OCI-LY7 (cell line): ENCODE measurements at regions not wholly inside any gene's neighbourhood (a gene's known extent, or its start where the extent isn't known, plus 50 kb on each side); places are given as distances from the start of the nearest gene placed in this dataset.

Experiments
- BruUV-seq: library from RNA; stranded (reverse); fragments of 400-500 nt; replicated peaks from 2 replicates; lab custom pipeline; 2021; lab: Mats Ljungman, UMichigan
- CTCF ChIA-PET: fragments of 300-600 bp; sonication (Branson Sonifier 250); formaldehyde crosslinking; loops from one replicate; lab custom pipeline; 2022; ENCODE audit warnings: antibody characterized with exemption; ENCODE audit not compliant: unreplicated experiment; lab: Charles Lee
- POLR2A ChIA-PET: fragments of 300-600 bp; sonication (Branson Sonifier 250); formaldehyde crosslinking; loops from one replicate; lab custom pipeline; 2022; ENCODE audit warnings: antibody characterized with exemption; lab: Charles Lee
- DNase-seq: peaks from one replicate; pipeline ENCODE4 v3.0.0-alpha.2; 2015; ENCODE audit warnings: low spot score
- H2AFZ ChIP-seq: fragments of 200-600 bp; sonication (generic), shearing (Covaris generic); 2 replicates; pipeline ENCODE4 v1.6.1; 2014; ENCODE audit warnings: mild to moderate bottlenecking, antibody characterized with exemption, low read length, moderate library complexity
- H3K27ac ChIP-seq: fragments of 200-600 bp; sonication (generic); 2 replicates; pipeline ENCODE4 v1.5.1; 2014; ENCODE audit warnings: mixed run types, low read depth, mild to moderate bottlenecking, moderate library complexity, low read length, inconsistent platforms; ENCODE audit not compliant: poor library complexity, severe bottlenecking
- H3K36me3 ChIP-seq: fragments of 200-600 bp; sonication (generic); 2 replicates; pipeline ENCODE4 v1.6.1; 2014; ENCODE audit warnings: mild to moderate bottlenecking, antibody characterized with exemption, low read length, moderate library complexity, mixed read lengths; ENCODE audit not compliant: insufficient read depth
- H3K4me1 ChIP-seq: fragments of 200-600 bp; sonication (generic); 2 replicates; pipeline ENCODE4 v1.5.1; 2014; ENCODE audit warnings: mild to moderate bottlenecking, low read length; ENCODE audit not compliant: insufficient read depth, poor library complexity, severe bottlenecking
- H3K4me2 ChIP-seq: fragments of 200-600 bp; sonication (generic); 2 replicates; pipeline ENCODE4 v1.6.1; 2014; ENCODE audit warnings: mild to moderate bottlenecking, low read length
- H3K4me3 ChIP-seq: fragments of 200-600 bp; sonication (generic); 2 replicates; pipeline ENCODE4 v1.5.1; 2014; ENCODE audit warnings: mild to moderate bottlenecking, low read depth, low read length; ENCODE audit not compliant: poor library complexity, severe bottlenecking
- H3K79me2 ChIP-seq: fragments of 200-600 bp; sonication (generic); 2 replicates; pipeline ENCODE4 v1.6.1; 2016; ENCODE audit warnings: low read depth, mild to moderate bottlenecking, low read length, moderate library complexity, mixed read lengths; ENCODE audit not compliant: insufficient read depth
- H3K9me2 ChIP-seq: fragments of 200-600 bp; sonication (generic); 2 replicates; pipeline ENCODE4 v1.6.1; 2016; ENCODE audit warnings: mild to moderate bottlenecking, low read length, mixed read lengths; ENCODE audit not compliant: insufficient read depth
- H3K9me3 ChIP-seq: fragments of 200-600 bp; sonication (generic); 2 replicates; pipeline ENCODE4 v1.6.1; 2014; ENCODE audit warnings: mild to moderate bottlenecking, mixed run types, low read length, mixed read lengths
- H4K20me1 ChIP-seq: fragments of 200-600 bp; sonication (generic); 2 replicates; pipeline ENCODE4 v1.6.1; 2014; ENCODE audit warnings: mild to moderate bottlenecking, antibody characterized with exemption, low read length, moderate library complexity, mixed read lengths; ENCODE audit not compliant: insufficient read depth
- CTCF ChIP-seq: fragments of 200-600 bp; sonication (generic); conservative IDR thresholded peaks from 2 replicates; pipeline ENCODE4 v1.5.1; 2014; ENCODE audit warnings: mild to moderate bottlenecking, antibody characterized with exemption, low read length, moderate library complexity, mixed read lengths
- EZH2phosphoT487 ChIP-seq: fragments of 200-600 bp; sonication (generic); IDR thresholded peaks from 2 replicates; pipeline ENCODE4 v1.6.1; 2018; ENCODE audit warnings: low read depth, borderline replicate concordance, mild to moderate bottlenecking, mixed run types, antibody characterized with exemption, low read length, moderate library complexity, mixed read lengths
- intact Hi-C: fragments of 100-400 bp; cut with micrococcal nuclease; formaldehyde crosslinking; loops from one replicate; pipeline ENCODE4 v1.10.0; 2022; ENCODE audit not compliant: unreplicated experiment

GRCh38 chr18:25843791-25844190 is 246.6 kb downstream of the SS18 start:
- CTCF ChIA-PET, result no interaction called here
- Histone ChIP-seq H3K9me3 (no peaks in the 10 kb centered on the region), H3K27ac (no peak overlapping the region), H3K79me2 (no peaks in the 10 kb centered on the region), H3K4me3 (no peak overlapping the region), H3K4me2 (0 out of 2 replicates have a peak overlapping the region, but pooled peaks have one; percentile 5), H4K20me1 (no peaks in the 10 kb centered on the region), H2AFZ (peak overlapping the region; percentile 84), H3K9me2 (no peaks in the 10 kb centered on the region), H3K4me1 (peaks cover 21% of the 10 kb centered on the region), H3K36me3 (no peaks in the 10 kb centered on the region)
- TF ChIP-seq EZH2phosphoT487 (no peak), CTCF (no peak)
- intact Hi-C loops, result no loop called here
- BruUV-seq, result no TSS peak
- POLR2A ChIA-PET, result interaction anchor here (0.6 to 1.4 kb wide), 2 partner anchors 15 to 152 kb away, joined by 3 read pairs; no protein-coding TSS in a partner anchor
- DNase-seq, result peak; percentile 12

DNA sequence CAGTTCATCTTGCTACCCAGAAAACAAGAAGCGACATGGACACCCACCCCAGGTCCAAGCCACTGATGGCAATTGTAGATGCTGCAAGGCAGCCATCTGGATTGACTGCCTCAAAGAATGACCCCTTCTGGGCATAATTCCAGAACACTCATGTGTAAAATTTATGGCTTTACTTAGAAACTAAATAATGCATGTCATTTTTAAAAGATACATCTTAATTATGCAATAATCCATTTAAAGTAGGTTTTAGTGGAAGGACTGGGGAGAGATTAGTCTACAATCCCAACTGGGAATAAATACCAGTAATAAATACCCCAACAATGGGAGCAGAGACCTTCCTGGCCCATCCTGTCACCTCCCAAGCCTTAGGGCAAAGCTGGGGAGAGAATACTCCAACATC is 247.7 kb downstream of the SS18 start:
- H3K4me3 ChIP-seq, result no peak overlapping the region
- H3K27ac ChIP-seq, result no peak overlapping the region
- no peaks in the 10 kb centered on the region for H3K9me2 ChIP-seq
- H3K79me2 ChIP-seq, result no peaks in the 10 kb centered on the region
- ChIA-PET CTCF (no interaction called here), POLR2A (interaction anchor here (0.6 kb wide), 1 partner anchor 49 kb away, joined by 3 read pairs; no protein-coding TSS in a partner anchor)
- intact Hi-C loops, result no loop called here
- BruUV-seq, result no TSS peak
- no peak for DNase-seq
- peaks cover 33% of the 10 kb centered on the region for H3K4me1 ChIP-seq
- H2AFZ ChIP-seq, result no peak overlapping the region
- H4K20me1 ChIP-seq, result no peaks in the 10 kb centered on the region
- H3K4me2 ChIP-seq, result no peak overlapping the region
- TF ChIP-seq CTCF, result no peak
- TF ChIP-seq EZH2phosphoT487, result no peak
- no peaks in the 10 kb centered on the region for H3K9me3 ChIP-seq
- no peaks in the 10 kb centered on the region for H3K36me3 ChIP-seq

DNA sequence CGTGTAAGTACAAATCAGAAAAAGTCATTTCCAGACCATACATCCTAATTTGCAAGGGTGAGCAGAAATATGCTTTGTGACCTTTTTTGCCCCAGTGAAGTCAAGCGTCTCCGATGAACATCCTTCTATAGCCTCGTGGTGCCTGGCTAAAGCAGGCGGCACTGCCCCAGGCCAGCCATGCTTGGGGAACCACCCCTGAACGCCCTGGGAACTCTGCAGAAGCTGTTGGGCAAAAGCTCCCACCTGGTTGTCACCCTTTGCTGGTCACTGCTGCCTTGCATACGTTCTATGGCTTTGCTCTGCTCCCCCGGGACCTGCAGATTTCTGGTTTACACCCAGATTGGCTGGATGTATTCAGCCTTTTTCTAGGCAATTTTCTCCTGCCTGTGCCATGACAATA is 256.4 kb downstream of the SS18 start:
- DNase-seq, result peak; percentile 80
- intact Hi-C loops, result loop anchor here (5.0 to 10.0 kb wide), 2 partner anchors 379 to 957 kb away; no protein-coding TSS in a partner anchor
- POLR2A ChIA-PET, result interaction anchor here (0.6 to 1.0 kb wide), 2 partner anchors 25 to 228 kb away, joined by 4 read pairs; no protein-coding TSS in a partner anchor

More for the DNA sequence above, 256.4 kb downstream of the SS18 start:
- Histone ChIP-seq H3K27ac (peak overlapping the region; percentile 53), H2AFZ (peak overlapping the region; percentile 40; the same call in 1 of the 2 replicates), H3K36me3 (no peaks in the 10 kb centered on the region), H3K4me3 (no peak overlapping the region), H3K4me1 (peaks cover 40% of the 10 kb centered on the region), H3K4me2 (peak overlapping the region; percentile 39), H4K20me1 (no peaks in the 10 kb centered on the region), H3K9me2 (no peaks in the 10 kb centered on the region), H3K79me2 (no peaks in the 10 kb centered on the region), H3K9me3 (no peaks in the 10 kb centered on the region)
- CTCF ChIA-PET, result interaction anchor here (0.6 kb wide), 1 partner anchor 10 kb away, joined by 4 read pairs; no protein-coding TSS in a partner anchor
- TF ChIP-seq CTCF, result no peak
- no peak for TF ChIP-seq EZH2phosphoT487
- BruUV-seq, result no TSS peak
